IMR-90 (cell line): ENCODE measurements at regions not wholly inside any gene's neighbourhood (a gene's known extent, or its start where the extent isn't known, plus 50 kb on each side); places are given as distances from the start of the nearest gene placed in this dataset.
A peak's percentile ranks its signal among the peaks of the same experiment; 100 is the strongest.

Source experiments
- ATAC-seq: fragments of 200-7000 bp; cut with Tn5 transposase; 2 replicates; pipeline ENCODE4 v1.9.1; 2020; ENCODE audit warnings: low read depth, mild to moderate bottlenecking, moderate library complexity
- BruUV-seq: library from RNA; stranded (reverse); fragments of 400-500 nt; replicated peaks from 2 replicates; lab custom pipeline; 2021; lab: Mats Ljungman, UMichigan
- CTCF ChIA-PET: fragments of 300-600 bp; formaldehyde crosslinking; extraction: SDS; loops from one replicate; lab custom pipeline; 2021; ENCODE audit warnings: antibody characterized with exemption; lab: Yijun Ruan, JAX
- POLR2A ChIA-PET: fragments of 300-600 bp; sonication (Branson Sonifier 250); formaldehyde crosslinking; loops from one replicate; lab custom pipeline; 2022; ENCODE audit warnings: antibody characterized with exemption; ENCODE audit not compliant: unreplicated experiment; lab: Charles Lee
- DNase-seq: peaks from one replicate; pipeline ENCODE4 v3.0.0; 2013
- H2AFZ ChIP-seq: replicated peaks from 2 replicates; pipeline ENCODE3; 2013; ENCODE audit warnings: low read length, mild to moderate bottlenecking; ENCODE audit not compliant: poor library complexity
- H2AK5ac ChIP-seq: 2 replicates; pipeline ENCODE4 v1.6.1; 2013; ENCODE audit warnings: low read depth, low read length, inconsistent platforms
- H2AK9ac ChIP-seq: replicated peaks from 2 replicates; pipeline ENCODE3; 2013; ENCODE audit warnings: mild to moderate bottlenecking, low read depth, low read length, moderate library complexity; ENCODE audit not compliant: poor library complexity
- H2BK120ac ChIP-seq: 2 replicates; pipeline ENCODE4 v1.6.1; 2013; ENCODE audit warnings: low read depth, low read length, inconsistent platforms
- H2BK15ac ChIP-seq: 3 replicates; pipeline ENCODE4 v1.6.1; 2013; ENCODE audit warnings: low read depth, low read length, inconsistent platforms
- H2BK20ac ChIP-seq: 2 replicates; pipeline ENCODE4 v1.6.1; 2013; ENCODE audit warnings: low read depth, mild to moderate bottlenecking, inconsistent platforms, low read length, moderate library complexity
- H2BK5ac ChIP-seq: 2 replicates; pipeline ENCODE4 v1.6.1; 2013; ENCODE audit warnings: mild to moderate bottlenecking, low read depth, low read length, inconsistent platforms; ENCODE audit not compliant: poor library complexity, severe bottlenecking
- H3K14ac ChIP-seq: replicated peaks from 2 replicates; pipeline ENCODE4 v1.6.1; 2013; ENCODE audit warnings: low read depth, low read length, inconsistent platforms
- H3K18ac ChIP-seq: 2 replicates; pipeline ENCODE4 v1.6.1; 2013; ENCODE audit warnings: low read depth, low read length, control low read depth
- H3K23ac ChIP-seq: 2 replicates; pipeline ENCODE4 v1.6.1; 2013; ENCODE audit warnings: low read depth, low read length, inconsistent platforms
- H3K27ac ChIP-seq: 2 replicates; pipeline ENCODE4 v1.5.1; 2013; ENCODE audit warnings: mild to moderate bottlenecking, control low read depth, low read length; ENCODE audit not compliant: insufficient read depth
- H3K27me3 ChIP-seq: 2 replicates; pipeline ENCODE4 v1.6.1; 2013; ENCODE audit warnings: low read length; ENCODE audit not compliant: control insufficient read depth, insufficient read depth
- H3K36me3 ChIP-seq: 2 replicates; pipeline ENCODE4 v1.6.1; 2013; ENCODE audit warnings: low read length, mixed read lengths; ENCODE audit not compliant: control insufficient read depth, insufficient read depth
- H3K4ac ChIP-seq: 2 replicates; pipeline ENCODE4 v1.6.1; 2013; ENCODE audit warnings: low read depth, low read length, inconsistent platforms
- H3K4me1 ChIP-seq: 2 replicates; pipeline ENCODE4 v1.6.1; 2013; ENCODE audit warnings: low read length, mixed read lengths; ENCODE audit not compliant: control insufficient read depth, insufficient read depth
- H3K4me2 ChIP-seq: 2 replicates; pipeline ENCODE4 v1.6.1; 2013; ENCODE audit warnings: low read depth, mild to moderate bottlenecking, control low read depth, low read length, moderate library complexity
- H3K4me3 ChIP-seq: 2 replicates; pipeline ENCODE4 v1.5.1; 2013; ENCODE audit warnings: low read depth, mild to moderate bottlenecking, control low read depth, low read length, moderate library complexity; ENCODE audit not compliant: insufficient read depth
- H3K56ac ChIP-seq: 2 replicates; pipeline ENCODE4 v1.6.1; 2013; ENCODE audit warnings: low read length, inconsistent platforms; ENCODE audit not compliant: insufficient read depth; ENCODE audit errors: extremely low read depth
- H3K79me1 ChIP-seq, 2 experiments: 2 replicates each; pipeline ENCODE4 v1.6.1; 2013; ENCODE audit warnings: low read length in 2 of 2, inconsistent platforms in 1 of 2, low read depth in 1 of 2
- H3K9ac ChIP-seq: 2 replicates; pipeline ENCODE4 v1.6.1; 2013; ENCODE audit warnings: low read depth, low read length, control low read depth
- H3K9me1 ChIP-seq: 2 replicates; pipeline ENCODE4 v1.6.1; 2013; ENCODE audit warnings: low read length, inconsistent platforms; ENCODE audit not compliant: insufficient read depth
- H3K9me3 ChIP-seq: 2 replicates; pipeline ENCODE4 v1.6.1; 2013; ENCODE audit warnings: low read length; ENCODE audit not compliant: control insufficient read depth, insufficient read depth
- H4K20me1 ChIP-seq: 2 replicates; pipeline ENCODE4 v1.6.1; 2013; ENCODE audit warnings: low read length, inconsistent platforms; ENCODE audit not compliant: insufficient read depth
- H4K5ac ChIP-seq: 2 replicates; pipeline ENCODE4 v1.6.1; 2013; ENCODE audit warnings: mild to moderate bottlenecking, low read depth, low read length, control low read depth
- H4K8ac ChIP-seq, 2 experiments: 2 replicates each; pipeline ENCODE4 v1.6.1; 2013; ENCODE audit warnings: low read depth in 2 of 2, low read length in 2 of 2, control low read depth in 1 of 2, inconsistent platforms in 1 of 2
- H4K91ac ChIP-seq: 2 replicates; pipeline ENCODE4 v1.6.1; 2013; ENCODE audit warnings: low read depth, low read length, inconsistent platforms; ENCODE audit not compliant: insufficient read depth
- BHLHE40 ChIP-seq: fragments of 150-350 bp; IDR thresholded peaks from 2 replicates; pipeline ENCODE4 v1.6.1; 2016; ENCODE audit warnings: mild to moderate bottlenecking, low read depth, low read length
- CEBPB ChIP-seq: IDR thresholded peaks from 2 replicates; pipeline ENCODE4 v1.6.1; 2012; ENCODE audit warnings: low read depth, low read length, improper control_type of control experiment
- CHD1 ChIP-seq: IDR thresholded peaks from 2 replicates; pipeline ENCODE4 v1.6.1; 2012; ENCODE audit warnings: low read depth, low read length, improper control_type of control experiment
- CTCF ChIP-seq: conservative IDR thresholded peaks from 2 replicates; pipeline ENCODE4 v1.5.1; 2012; ENCODE audit warnings: mild to moderate bottlenecking, low read depth, low read length, improper control_type of control experiment
- ELK1 ChIP-seq: fragments of 150-350 bp; IDR thresholded peaks from 2 replicates; pipeline ENCODE4 v1.6.1; 2016; ENCODE audit warnings: low read depth, mild to moderate bottlenecking, low read length, moderate library complexity, borderline replicate concordance
- FOS ChIP-seq: fragments of 150-350 bp; IDR thresholded peaks from 2 replicates; pipeline ENCODE4 v1.6.1; 2016; ENCODE audit warnings: low read depth, low read length
- MAFK ChIP-seq: IDR thresholded peaks from 2 replicates; pipeline ENCODE4 v1.6.1; 2012; ENCODE audit warnings: low read depth, low read length, improper control_type of control experiment
- MAZ ChIP-seq: IDR thresholded peaks from 2 replicates; pipeline ENCODE4 v1.6.1; 2012; ENCODE audit warnings: low read depth, mild to moderate bottlenecking, low read length, improper control_type of control experiment, moderate library complexity, borderline replicate concordance
- MXI1 ChIP-seq: IDR thresholded peaks from 2 replicates; pipeline ENCODE4 v1.6.1; 2012; ENCODE audit warnings: low read depth, mild to moderate bottlenecking, low read length, moderate library complexity, borderline replicate concordance
- NFE2L2 ChIP-seq: fragments of 150-350 bp; IDR thresholded peaks from 2 replicates; pipeline ENCODE4 v1.6.1; 2016; ENCODE audit warnings: low read depth, mild to moderate bottlenecking, low read length
- POLR2A ChIP-seq: IDR thresholded peaks from 2 replicates; pipeline ENCODE4 v1.6.1; 2012; ENCODE audit warnings: mild to moderate bottlenecking, low read depth, low read length
- RAD21 ChIP-seq: IDR thresholded peaks from 2 replicates; pipeline ENCODE4 v1.6.1; 2012; ENCODE audit warnings: low read length, improper control_type of control experiment
- RCOR1 ChIP-seq: IDR thresholded peaks from 2 replicates; pipeline ENCODE4 v1.6.1; 2012; ENCODE audit warnings: mild to moderate bottlenecking, low read length, improper control_type of control experiment; ENCODE audit not compliant: insufficient replicate concordance
- RFX5 ChIP-seq: IDR thresholded peaks from 2 replicates; pipeline ENCODE4 v1.8.0; 2012; ENCODE audit warnings: low read depth, mild to moderate bottlenecking, low read length, moderate library complexity
- SMC3 ChIP-seq: fragments of 150-350 bp; IDR thresholded peaks from 2 replicates; pipeline ENCODE4 v1.6.1; 2016; ENCODE audit warnings: low read depth, mild to moderate bottlenecking, antibody characterized with exemption, low read length, moderate library complexity
- USF2 ChIP-seq: fragments of 150-350 bp; IDR thresholded peaks from 2 replicates; pipeline ENCODE4 v1.6.1; 2017; ENCODE audit warnings: mild to moderate bottlenecking, antibody characterized with exemption, low read length, low read depth
- WGBS, 2 experiments: methylation state at CpG; one replicate each; pipeline versions ENCODE4 v1.1.5 to v1.1.7; 2013; ENCODE audit warnings: missing lambda C conversion rate in 2 of 2; ENCODE audit not compliant: insufficient read length in 1 of 2; ENCODE audit errors: extremely low coverage in 2 of 2; 5-methylcytosine and 5-hydroxymethylcytosine counted together
- dilution Hi-C: fragments of 300-500 bp; cut with HindIII; formaldehyde crosslinking; loops from one replicate; pipeline ENCODE4 v1.14.3; 2018; ENCODE audit warnings: low sequenced_read_pairs; ENCODE audit not compliant: unreplicated experiment
- in situ Hi-C: fragments of 300-500 bp; cut with MboI; formaldehyde crosslinking; loops from 3 replicates; pipeline ENCODE4 v1.14.3; 2019; ENCODE audit warnings: low sequenced_read_pairs, inconsistent platforms, mixed read lengths
- intact Hi-C: fragments of 100-400 bp; cut with micrococcal nuclease; formaldehyde crosslinking; loops from 2 replicates; pipeline ENCODE4 v1.10.0; 2022

- Histone ChIP-seq H2BK15ac (peak overlapping the region; percentile 73; the same call in 1 of the 3 replicates), H3K9me3 (no peaks in the 10 kb centered on the region), H4K8ac (no peak overlapping the region), H3K9me1 (peaks cover 9% of the 10 kb centered on the region), H3K4me1 (peaks cover 24% of the 10 kb centered on the region), H2AK5ac (0 out of 2 replicates have a peak overlapping the region, but pooled peaks have one; percentile 36), H3K27ac (no peak overlapping the region), H3K79me1 (no peaks in the 10 kb centered on the region), H3K4me3 (no peak overlapping the region), H4K5ac (no peak overlapping the region; the same call in 1 of the 2 replicates), H4K20me1 (no peaks in the 10 kb centered on the region), H3K4ac (peak overlapping the region; percentile 15; the same call in 1 of the 2 replicates), H3K4me2 (no peak overlapping the region), H2BK20ac (peak overlapping the region; percentile 47; the same call in 1 of the 2 replicates), H3K18ac (0 out of 2 replicates have a peak overlapping the region, but pooled peaks have one; percentile 16), H3K9ac (no peak overlapping the region), H3K36me3 (no peaks in the 10 kb centered on the region), H2AK9ac (no peak overlapping the region), H3K56ac (no peak overlapping the region), H3K27me3 (no peaks in the 10 kb centered on the region), H3K14ac (no peak overlapping the region), H2BK120ac (peak overlapping the region; percentile 34; the same call in 1 of the 2 replicates), H2BK5ac (no peak overlapping the region), H3K23ac (no peak overlapping the region), H4K91ac (no peak overlapping the region; the same call in 1 of the 2 replicates), H2AFZ (no peak overlapping the region)
- WGBS, 2 experiments = 100% methylated on average over 1 of the region's 5 CpGs; no CpG with 5 or more reads in 1 of the 2 experiments
- in situ Hi-C loops (no loop called here), intact Hi-C loops (no loop called here), dilution Hi-C loops (no loop called here)
- POLR2A ChIA-PET = interaction anchor here (0.6 kb wide), 1 partner anchor 141 kb away, joined by 3 read pairs; no protein-coding TSS in a partner anchor
- no peak for TF ChIP-seq POLR2A
- TF ChIP-seq RCOR1 = no peak
- TF ChIP-seq FOS = no peak
- no peak for TF ChIP-seq BHLHE40
- TF ChIP-seq CHD1 = no peak
- TF ChIP-seq RFX5 = no peak
- TF ChIP-seq ELK1 = no peak
- TF ChIP-seq USF2 = no peak
- no peak for TF ChIP-seq CTCF
- TF ChIP-seq MAZ = no peak
- no peak for TF ChIP-seq MAFK
- no peak for TF ChIP-seq SMC3
- TF ChIP-seq MXI1 = no peak
- TF ChIP-seq RAD21 = no peak
- no peak for TF ChIP-seq NFE2L2
- no peak for TF ChIP-seq CEBPB
- CTCF ChIA-PET = no interaction called here
- DNase-seq (no peak), ATAC-seq (no peak)
- BruUV-seq = no TSS peak
Measured at GRCh38 chr2:234765279-234765678, 186.5 kb upstream of the SH3BP4 start.
